Activated CD8-positive, alpha-beta memory T cell treated with anti-CD3 and anti-CD28 coated beads for 24 hours (primary cell): ENCODE measurements at regions not wholly inside any gene's neighbourhood (a gene's known extent, or its start where the extent isn't known, plus 50 kb on each side); places are given as distances from the start of the nearest gene placed in this dataset.
"Not testable (repeated sequence)": the region's sequence is repeated elsewhere in the genome, so short reads cannot be mapped to it uniquely, and the experiment has no call there.

ENCODE experiments used
- DNase-seq: peaks from one replicate; pipeline ENCODE4 v3.0.0-alpha.2; 2020

DNA sequence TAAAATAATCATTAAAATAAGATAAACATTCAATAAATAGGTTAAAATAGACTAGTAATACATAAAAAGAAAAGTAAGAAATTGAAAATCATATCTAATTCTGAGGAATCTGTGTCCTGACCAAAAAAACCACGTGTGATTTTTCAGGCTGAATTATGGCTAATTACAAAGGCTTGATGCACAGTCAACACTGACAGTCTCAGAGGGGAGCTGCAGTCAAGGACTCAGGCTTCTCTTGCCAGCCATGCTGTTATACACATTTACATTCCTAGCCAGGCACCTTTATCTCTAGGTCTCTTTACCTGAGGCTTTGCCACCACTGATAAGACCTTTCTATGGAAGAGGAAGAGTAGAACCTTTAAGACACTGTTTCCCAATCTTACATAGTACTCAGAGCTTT is 1737.7 kb upstream of the PCDH10 start:
- DNase-seq = no peak

- DNase-seq = no peak
These were observed 1729.9 kb upstream of the PCDH10 start for GRCh38 chr4:131419147-131419546.

GRCh38 chr4:131426023-131426758 is 1722.9 kb upstream of the PCDH10 start:
- no peak for DNase-seq

GRCh38 chr4:131427000-131427399 is 1722.1 kb upstream of the PCDH10 start:
- DNase-seq = no peak

DNA sequence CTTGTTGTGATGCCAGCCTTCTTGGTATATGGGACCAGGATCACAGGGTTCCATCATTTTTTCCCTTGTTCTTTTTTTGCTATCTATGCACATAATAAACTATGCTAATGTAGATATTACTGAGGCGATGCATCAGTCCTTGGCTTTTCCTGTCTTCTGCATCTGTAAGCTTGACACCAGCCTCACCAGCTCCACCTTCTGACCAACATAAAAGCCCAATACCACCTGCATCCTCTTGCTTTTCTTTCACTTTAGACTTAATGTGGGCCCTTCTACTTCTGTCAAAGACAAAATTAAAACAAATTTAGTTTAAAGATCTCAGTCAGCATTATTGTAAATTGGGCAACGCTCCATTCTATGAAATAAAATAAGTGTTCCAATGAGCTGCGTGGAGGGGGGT is 1718.8 kb upstream of the PCDH10 start:
- DNase-seq = no peak

DNA sequence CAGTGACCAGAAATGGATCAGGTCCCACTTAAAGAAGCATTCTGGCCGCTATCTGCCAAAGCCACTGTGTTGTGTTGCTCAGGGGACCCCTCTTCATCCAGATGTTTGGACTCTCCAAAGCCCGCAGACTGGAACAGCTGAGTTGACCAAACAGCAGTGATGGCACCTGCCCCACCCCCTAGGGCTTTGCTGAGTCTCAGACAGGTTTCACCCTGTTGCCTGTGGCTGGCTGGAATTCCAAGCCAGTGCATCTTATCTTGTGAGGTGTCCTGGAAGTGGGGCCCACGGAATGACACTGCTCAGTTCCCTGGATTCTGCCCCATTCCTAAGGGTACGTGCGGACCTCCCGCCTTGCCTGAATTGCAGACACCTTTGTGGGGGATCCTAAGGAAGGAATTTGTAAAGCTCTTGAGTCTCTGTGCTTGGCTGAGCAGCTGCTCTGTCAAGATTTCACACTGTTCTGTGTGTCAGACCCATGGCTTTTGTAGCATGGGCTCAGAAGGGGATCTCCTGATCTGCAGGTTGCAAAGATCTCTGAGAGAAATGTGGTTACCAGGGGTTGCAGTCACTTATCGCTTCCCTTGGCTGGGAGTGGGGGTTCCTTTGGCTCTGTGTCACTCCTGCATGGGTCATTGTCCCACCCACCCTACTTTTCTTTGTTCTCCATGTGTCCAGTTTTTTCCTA is 1707.9 kb upstream of the PCDH10 start:
- no peak for DNase-seq

GRCh38 chr4:131447883-131448282 is 1701.2 kb upstream of the PCDH10 start:
- DNase-seq = no peak

- DNase-seq = no peak
These were observed 1698.4 kb upstream of the PCDH10 start for GRCh38 chr4:131450572-131451209.

- no peak for DNase-seq
These were observed 1689.5 kb upstream of the PCDH10 start for GRCh38 chr4:131459430-131460101.

- no peak for DNase-seq
These were observed 1678.7 kb upstream of the PCDH10 start for GRCh38 chr4:131470360-131470759.

- DNase-seq = no peak
These were observed 1660.3 kb upstream of the PCDH10 start for GRCh38 chr4:131488772-131489171.

- not testable (repeated sequence) for DNase-seq
These were observed 1652.9 kb upstream of the PCDH10 start for GRCh38 chr4:131496211-131496610.

- no peak for DNase-seq
These were observed 1649.8 kb upstream of the PCDH10 start for GRCh38 chr4:131499141-131499873.

DNA sequence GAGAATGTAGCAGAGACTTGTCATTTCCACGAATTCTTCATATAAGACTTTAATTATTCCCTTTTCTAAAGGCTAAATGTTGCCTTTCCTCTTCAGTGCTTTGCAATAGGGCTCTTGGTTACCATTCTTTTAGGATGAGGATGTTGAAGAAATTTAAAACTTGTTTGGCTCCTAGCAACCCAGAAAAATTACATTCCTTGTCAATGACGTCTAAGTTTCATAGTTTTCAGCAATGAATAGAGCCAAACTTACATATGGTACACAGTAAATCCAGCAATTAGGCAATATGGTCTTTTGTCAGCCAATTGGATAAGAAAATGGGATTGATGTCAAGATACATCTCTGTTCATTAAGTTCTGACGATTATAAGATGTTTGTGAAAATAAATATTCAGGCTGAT is 1639.6 kb upstream of the PCDH10 start:
- DNase-seq = no peak

- DNase-seq = no peak
These were observed 1622.4 kb upstream of the PCDH10 start for GRCh38 chr4:131526686-131527085.

DNA sequence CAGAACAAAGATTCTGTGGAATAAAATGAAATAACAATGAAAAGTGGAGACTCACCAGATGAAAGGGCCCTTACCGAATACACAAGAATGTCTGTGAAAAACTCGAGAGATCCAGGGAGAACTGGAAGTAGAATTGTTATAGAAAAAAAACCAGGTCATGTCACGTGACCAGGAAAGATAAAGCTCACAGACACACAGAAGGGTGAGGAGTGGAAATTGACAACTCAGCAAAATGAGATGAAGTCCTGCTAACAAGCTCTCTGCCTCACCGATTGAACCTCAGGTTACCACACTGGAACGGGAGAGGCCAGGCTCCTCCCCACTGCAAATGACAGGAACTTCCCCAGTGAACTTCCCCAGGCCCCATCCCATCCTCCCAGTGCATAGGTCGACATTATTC is 1618.0 kb upstream of the PCDH10 start:
- DNase-seq = no peak

- DNase-seq = no peak
These were observed 1614.0 kb upstream of the PCDH10 start for GRCh38 chr4:131534944-131535645.

DNA sequence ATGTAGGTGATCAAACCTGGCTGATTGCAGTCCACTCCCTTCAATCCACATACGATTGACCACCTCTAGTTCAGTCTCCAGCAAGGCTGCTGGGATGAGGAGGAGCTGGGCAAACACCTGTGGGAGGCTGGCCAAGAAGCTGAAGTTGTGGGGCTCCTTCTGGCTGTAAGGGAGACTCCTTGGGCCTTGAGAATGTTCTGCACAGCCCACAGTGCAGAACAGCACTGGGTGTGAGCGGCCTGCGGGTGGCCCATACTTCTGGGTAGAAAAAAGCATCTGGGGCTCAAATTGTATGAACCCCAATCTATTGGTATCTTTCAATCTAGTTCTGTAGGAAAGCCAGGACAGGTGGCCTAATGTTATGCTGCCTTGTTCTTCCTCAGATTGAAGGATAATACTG is 1608.8 kb upstream of the PCDH10 start:
- no peak for DNase-seq

- no peak for DNase-seq
These were observed 1601.5 kb upstream of the PCDH10 start for GRCh38 chr4:131547506-131547981.

GRCh38 chr4:131551306-131551705 is 1597.8 kb upstream of the PCDH10 start:
- DNase-seq = no peak

DNA sequence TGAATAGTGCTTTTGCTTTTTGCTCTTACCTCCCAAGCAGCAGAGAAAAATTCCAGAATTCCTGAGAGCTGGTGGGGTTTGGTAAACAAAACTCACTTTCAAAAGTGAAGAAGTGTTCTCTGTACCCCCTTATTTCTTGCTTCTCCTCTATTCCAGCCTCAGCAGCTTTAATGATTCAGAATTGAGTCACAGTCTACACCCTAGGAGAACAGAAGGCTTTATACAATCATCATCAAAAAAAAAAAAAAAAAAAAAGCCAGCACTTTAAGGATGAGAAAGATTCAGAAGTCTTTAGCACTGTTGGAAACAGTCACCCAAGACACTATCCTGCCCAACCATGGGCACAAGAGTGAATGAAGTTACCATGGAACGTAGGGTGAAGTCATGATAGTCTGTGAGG is 1583.1 kb upstream of the PCDH10 start:
- no peak for DNase-seq

DNA sequence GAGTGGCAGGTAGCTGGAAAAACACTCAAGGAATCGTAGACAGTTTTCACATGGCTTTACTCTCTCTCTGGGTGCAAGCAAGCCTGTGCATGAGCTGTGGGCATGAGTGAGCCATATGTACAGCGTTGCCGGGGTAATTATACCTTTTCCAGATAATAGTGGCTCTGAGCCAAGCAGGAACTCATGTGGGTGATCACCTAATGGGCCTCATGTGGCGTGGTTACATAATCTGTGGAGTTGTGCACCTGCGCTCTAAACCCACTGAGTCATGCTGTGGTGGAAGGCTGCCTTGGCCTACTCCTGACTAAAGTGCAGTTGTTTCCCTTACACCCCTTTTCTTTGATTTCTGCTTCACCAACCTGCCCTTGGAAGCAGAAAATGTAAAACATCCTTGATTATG is 1564.5 kb upstream of the PCDH10 start:
- no peak for DNase-seq
